Fibroblast of lung (primary cell): ENCODE measurements at regions not wholly inside any gene's neighbourhood (a gene's known extent, or its start where the extent isn't known, plus 50 kb on each side); places are given as distances from the start of the nearest gene placed in this dataset.

ENCODE experiments used
- EZH2 ChIP-seq: IDR thresholded peaks from 2 replicates; pipeline ENCODE4 v1.5.1; 2012; ENCODE audit warnings: low read length, control low read depth, mild to moderate bottlenecking; ENCODE audit errors: missing control alignments
- TF ChIP-seq, protein P1 (sequence below), 2 donors: IDR thresholded peaks in 1 of 2; conservative IDR thresholded peaks in 1 of 2; 1 replicate in 1 of 2; 2 replicates in 1 of 2; pipeline ENCODE4 v1.5.1; 2011 to 2012; ENCODE audit warnings: low read length in 2 of 2, control low read depth in 1 of 2, inconsistent platforms in 1 of 2, low read depth in 1 of 2, mild to moderate bottlenecking in 1 of 2

DNA sequence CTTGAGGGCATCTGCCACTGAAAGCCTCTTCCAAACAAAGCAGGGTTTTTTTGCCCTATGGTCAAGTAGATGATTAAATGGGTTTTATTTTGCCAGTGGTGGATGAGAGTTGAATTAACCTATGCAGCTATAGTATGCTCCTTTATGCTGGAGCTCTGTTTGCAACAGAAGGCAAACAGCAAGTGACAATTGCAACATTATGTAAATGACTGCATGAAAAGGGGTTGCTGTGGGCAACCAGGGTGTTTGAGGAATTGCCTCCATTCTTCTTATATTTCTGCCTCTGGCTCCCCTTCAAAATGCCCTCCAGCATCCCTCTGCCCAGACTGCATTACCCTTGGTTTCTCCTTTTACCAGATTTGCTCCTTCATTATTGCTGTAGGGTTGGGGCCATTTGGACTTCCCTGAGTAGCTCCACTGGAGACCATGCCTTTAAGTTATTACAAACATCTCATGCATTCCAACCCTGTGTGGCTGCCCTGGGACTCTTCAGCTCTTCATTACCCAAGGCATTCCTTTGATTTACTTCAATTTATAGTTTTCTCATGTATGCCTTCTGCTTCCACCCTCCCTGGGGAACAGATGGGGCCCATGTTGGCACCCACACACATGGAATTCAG is 398.4 kb downstream of the PRDM2 start:
- TF ChIP-seq, protein P1, sequence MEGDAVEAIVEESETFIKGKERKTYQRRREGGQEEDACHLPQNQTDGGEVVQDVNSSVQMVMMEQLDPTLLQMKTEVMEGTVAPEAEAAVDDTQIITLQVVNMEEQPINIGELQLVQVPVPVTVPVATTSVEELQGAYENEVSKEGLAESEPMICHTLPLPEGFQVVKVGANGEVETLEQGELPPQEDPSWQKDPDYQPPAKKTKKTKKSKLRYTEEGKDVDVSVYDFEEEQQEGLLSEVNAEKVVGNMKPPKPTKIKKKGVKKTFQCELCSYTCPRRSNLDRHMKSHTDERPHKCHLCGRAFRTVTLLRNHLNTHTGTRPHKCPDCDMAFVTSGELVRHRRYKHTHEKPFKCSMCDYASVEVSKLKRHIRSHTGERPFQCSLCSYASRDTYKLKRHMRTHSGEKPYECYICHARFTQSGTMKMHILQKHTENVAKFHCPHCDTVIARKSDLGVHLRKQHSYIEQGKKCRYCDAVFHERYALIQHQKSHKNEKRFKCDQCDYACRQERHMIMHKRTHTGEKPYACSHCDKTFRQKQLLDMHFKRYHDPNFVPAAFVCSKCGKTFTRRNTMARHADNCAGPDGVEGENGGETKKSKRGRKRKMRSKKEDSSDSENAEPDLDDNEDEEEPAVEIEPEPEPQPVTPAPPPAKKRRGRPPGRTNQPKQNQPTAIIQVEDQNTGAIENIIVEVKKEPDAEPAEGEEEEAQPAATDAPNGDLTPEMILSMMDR (conservative IDR thresholded peaks at IDR 0.05 in 1 of 2, IDR thresholded peaks at IDR 0.05 in 1 of 2; ENCODE audit: low read depth in 1 of 2, low read length in 2 of 2) = no peak
- TF ChIP-seq EZH2 = no peak
